Hematopoietic multipotent progenitor cell treated with erythropoietin and hydrocortisone succinate and interleukin-3 and kit ligand, for 17 days (in vitro differentiated cells): ENCODE measurements at regions not wholly inside any gene's neighbourhood (a gene's known extent, or its start where the extent isn't known, plus 50 kb on each side); places are given as distances from the start of the nearest gene placed in this dataset.

ENCODE experiments used
- DNase-seq: peaks from one replicate; pipeline ENCODE4 v3.0.0-alpha.2; 2015; ENCODE audit warnings: low spot score

DNA sequence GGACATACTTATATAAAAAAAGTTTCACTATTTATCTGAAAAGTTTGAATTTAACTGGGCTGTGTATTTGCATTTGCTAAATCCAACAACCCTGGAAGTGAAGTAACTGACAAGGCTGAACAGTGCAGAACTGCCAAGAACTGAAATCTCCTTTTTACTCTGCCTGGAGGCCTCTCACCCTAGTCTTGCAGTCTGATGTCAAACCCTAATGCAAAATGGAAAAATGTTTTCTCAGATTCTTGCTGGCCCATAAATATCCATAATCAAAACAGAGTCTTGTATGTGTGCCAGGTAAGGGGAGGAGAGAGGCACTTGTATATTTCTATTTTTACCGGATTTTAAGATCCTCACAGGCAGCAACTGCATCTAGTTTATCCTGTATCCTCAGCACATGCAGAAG lies 432.7 kb upstream of the KLF4 start:
- DNase-seq: no peak

- no peak for DNase-seq
Measured at GRCh38 chr9:107919263-107919662, 429.7 kb upstream of the KLF4 start.

DNA sequence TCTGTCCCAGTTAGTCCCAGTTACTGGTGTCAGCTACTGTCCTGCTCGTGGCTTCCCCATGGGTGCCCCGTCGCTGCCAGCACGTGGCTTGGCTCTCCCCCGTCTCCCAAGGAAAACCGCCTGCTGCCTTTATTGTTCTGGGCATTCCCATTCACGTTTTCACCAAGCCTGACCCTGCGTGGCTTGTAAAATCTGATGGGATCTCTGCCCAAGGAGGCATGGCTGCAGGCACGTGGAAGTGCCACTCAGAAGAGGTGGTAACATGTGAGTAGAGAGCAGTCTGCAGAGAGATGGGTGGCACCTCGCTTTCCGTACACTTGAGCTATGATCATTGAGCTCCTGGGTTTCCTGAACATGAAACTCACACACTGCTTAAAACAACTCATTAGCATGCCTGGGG lies 429.2 kb upstream of the KLF4 start:
- no peak for DNase-seq

DNA sequence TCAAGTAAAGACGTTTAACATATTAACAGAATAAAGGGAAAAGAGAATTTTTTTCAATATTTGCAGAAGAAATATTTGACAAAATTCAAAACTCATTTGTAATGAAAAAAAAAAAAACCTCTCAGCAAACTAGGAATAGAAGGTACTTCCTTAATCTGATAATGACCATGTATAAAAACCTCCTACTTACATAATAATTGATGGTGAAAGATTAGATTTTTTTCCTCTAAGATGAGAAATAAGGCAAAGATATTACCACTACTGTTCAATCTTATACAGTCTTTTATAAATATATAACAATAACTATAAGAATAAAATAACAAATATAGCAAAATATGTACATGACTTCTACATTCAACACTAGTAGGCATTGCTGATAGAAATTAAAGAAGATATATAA lies 424.6 kb upstream of the KLF4 start:
- DNase-seq: no peak

- DNase-seq: no peak
Measured at GRCh38 chr9:107907715-107908114, 418.1 kb upstream of the KLF4 start.

DNA sequence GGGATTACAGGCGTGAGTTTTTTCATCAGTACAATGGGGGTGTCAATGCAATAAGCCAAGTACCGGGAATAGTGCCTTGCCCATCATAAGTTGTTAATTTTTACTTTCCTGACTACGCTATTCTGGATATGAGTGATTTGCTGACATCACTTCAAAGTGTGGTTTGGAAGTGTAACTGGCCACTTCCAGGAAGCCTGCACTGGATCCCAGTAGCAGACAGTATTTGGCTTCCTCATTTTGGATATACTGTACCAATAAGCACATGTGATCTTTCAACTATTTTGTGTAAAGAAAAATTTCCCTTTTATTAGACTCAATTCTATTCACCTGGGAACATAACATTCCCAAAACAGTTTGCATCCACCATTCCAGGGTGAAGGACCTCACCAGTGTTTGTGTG lies 417.7 kb upstream of the KLF4 start:
- no peak for DNase-seq

GRCh38 chr9:107906074-107906473 lies 416.5 kb upstream of the KLF4 start:
- no peak for DNase-seq

DNA sequence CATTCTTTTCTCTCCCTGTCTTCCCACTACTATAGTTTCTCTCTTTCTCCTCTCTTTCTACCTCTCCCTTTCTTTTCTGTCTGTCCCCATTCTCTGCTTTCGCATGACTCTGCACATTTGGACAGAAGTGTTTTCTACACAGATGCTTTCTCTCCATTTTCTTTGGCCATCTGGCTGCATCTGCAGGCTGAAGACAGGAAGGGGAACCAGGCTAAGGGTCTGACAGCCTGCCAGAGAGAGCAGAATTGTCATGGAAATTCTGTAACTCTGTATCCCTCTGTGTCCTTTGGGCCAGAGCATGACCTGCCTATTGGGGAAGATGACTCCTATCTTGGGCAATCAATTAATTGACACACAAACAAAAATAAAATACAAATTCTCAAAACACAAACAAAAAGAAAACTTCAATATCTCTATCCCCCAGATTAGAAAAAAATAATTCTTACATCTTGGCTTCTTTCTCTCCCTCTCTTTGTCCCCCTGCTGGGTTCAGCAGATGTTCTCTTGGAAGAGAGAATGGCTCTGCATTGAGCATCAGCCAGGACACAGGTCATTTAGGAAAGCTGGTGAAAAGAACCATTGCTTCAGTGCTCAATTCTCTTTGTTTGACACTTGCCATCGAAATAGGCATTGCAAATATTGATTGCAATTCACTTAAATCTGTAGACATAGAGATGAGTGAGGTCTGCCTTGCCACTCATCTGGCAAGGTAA lies 415.9 kb upstream of the KLF4 start:
- no peak for DNase-seq

- DNase-seq: no peak
Measured at GRCh38 chr9:107899961-107900330, 410.4 kb upstream of the KLF4 start.

DNA sequence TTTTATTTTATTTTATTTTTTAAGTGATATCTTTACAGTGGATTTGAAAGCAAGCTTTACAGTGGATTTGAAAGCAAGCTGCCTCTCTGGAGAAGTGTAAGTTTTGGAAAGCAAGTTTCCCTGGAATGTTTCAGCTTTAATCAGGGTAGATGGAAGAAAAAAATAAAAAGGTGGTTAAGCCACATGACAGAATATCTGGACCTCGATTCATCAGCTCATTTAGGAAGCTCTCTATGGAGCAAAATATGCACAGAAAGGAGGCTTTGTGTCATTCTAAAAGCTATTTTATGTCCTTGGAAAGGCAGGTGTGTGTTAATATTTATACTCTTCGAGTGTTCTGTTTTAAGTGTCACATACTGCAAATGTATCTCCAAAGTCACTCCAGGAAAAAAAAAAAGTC lies 409.2 kb upstream of the KLF4 start:
- DNase-seq: no peak

GRCh38 chr9:107896544-107896943 lies 407.0 kb upstream of the KLF4 start:
- no peak for DNase-seq

DNA sequence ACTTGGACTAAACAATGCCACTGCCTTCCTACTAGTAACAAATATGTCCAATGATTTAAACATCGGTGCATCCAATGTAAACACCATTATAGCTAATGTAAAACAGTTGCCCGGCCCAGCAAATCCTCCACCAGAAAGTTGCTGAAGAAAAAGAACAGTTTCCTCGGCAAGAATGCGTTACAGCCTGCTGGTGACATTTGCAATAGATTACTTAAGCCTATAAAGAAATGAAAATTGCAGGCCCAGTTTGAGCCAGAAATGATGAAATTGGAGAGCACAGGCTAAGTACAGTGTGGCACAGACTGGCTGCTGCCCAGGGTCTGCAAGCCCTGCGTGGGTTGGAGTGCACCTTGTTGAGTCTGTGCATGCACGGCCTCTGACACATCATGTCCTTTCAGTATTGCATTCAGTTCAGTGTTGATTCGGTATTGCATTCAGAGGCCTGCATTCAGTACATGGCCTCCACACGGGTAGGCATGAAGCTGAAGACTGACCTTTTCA lies 406.0 kb upstream of the KLF4 start:
- DNase-seq: no peak

DNA sequence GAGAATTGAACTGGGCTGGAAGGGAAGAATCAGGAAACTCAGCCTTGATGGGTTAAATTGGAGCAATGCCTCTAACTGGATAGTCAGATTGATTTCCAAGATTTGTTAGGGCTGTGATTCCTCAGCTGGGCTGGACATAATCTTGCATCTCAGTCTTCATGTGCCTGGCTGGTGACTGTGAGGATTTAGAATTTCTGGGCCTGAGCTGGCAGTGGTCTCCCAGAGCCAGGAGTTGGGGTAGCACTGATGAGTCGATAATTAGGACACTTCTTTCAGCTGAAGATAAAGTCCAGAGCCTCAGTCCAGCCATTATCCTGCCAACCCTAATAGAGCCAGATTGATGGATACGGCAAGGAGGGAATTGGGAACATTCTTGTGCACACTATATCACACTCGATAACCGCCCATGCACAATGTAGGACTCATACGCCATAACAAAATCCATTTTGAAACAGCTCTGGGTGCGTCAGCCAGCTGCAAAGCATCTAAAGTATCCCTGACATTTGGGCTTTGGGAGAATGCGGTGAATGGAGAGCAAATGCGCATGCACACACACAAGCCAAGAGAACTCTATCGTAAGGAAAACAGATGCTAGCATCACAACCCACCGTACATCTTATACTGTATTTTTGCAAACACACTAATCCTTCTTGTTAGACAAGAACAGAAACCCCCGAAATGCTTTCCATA lies 405.1 kb upstream of the KLF4 start:
- no peak for DNase-seq

GRCh38 chr9:107890921-107891465 lies 401.4 kb upstream of the KLF4 start:
- DNase-seq: no peak

GRCh38 chr9:107888773-107889227 lies 399.2 kb upstream of the KLF4 start:
- no peak for DNase-seq

DNA sequence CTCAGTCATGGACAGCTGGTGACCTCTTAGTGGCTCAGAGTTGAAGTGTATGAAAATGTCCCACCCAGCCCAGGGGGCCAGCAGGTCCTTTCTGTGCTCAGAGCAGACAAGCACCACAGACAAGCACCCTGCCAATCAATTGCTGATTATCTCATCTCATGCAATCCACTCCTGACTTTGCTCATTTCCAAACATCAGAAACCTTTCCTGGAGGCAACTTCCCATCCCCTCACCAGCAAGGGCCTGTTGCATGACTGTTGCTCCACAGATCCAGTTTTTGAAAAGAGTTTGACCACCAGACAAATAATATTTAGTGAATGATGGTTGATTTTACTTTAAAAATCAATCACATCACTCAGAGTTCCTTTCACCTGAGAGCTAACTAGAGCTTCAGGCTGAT lies 397.3 kb upstream of the KLF4 start:
- DNase-seq: no peak

GRCh38 chr9:107883496-107884124 lies 394.0 kb upstream of the KLF4 start:
- DNase-seq: no peak

- DNase-seq: no peak
Measured at GRCh38 chr9:107881626-107882300, 392.2 kb upstream of the KLF4 start.

GRCh38 chr9:107878462-107878861 lies 388.9 kb upstream of the KLF4 start:
- DNase-seq: no peak

DNA sequence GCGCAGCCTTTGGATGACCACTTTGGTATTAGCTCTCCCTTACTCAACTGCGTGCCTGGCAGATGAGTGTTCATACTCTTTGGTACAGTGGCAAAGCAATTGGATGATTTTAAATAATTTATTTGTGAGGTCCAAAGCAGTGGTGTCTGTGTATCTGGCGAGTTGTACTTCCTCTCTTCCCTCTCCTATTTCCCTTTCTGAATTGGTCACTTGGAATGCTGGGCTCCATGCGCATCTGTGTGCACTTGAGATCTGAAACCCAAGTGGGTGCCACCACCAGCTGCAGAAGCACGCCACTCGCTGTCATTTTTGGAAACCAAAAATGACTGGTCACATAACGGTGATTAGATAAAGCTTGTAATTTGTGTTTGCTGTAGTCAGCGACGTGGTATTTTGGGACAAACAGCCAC lies 386.0 kb upstream of the KLF4 start:
- no peak for DNase-seq

DNA sequence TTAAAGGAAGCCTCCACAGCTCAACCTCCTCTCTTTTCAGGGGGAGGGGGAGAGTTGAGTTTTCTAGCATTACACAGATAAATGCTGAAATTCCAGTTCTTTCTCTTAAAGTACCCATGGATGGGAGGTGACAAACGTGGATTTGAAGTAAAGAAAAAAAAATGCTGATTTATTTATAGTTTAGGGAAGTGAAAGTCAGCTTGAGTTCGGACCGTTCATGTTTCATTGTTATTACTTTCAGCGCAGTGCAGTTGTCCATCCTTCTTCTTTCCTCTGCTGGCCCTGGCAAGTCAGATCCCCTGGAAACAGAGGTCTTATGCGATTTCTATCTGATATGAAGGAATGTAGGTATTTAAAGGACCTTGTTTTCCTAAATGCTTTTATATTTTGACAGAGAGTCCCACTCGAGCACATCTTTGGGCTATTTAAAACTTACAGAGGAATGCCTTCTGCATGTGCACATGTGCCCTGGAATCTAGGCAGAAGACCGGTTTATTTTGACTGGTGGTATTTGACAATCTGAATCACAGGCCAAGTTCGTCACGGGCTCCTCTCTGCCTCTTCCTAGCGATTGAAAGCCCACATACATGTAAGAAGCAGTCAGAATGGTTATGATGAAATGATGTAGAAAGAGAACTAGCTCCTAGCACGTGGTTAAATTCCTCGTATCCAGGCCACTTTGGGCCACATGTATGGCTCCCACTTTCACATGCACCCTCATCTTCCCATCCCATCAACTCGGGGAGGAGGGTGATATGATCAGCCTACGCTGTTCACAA lies 385.2 kb upstream of the KLF4 start:
- no peak for DNase-seq

- DNase-seq: no peak
Measured at GRCh38 chr9:107874137-107874536, 384.6 kb upstream of the KLF4 start.
